ENCODE measurements at regions not wholly inside any gene's neighbourhood (a gene's known extent, or its start where the extent isn't known, plus 50 kb on each side); places are given as distances from the start of the nearest gene placed in this dataset.

- Histone ChIP-seq H3K9ac (ENCODE audit: extremely low read depth, insufficient read length, low read length) (no peak overlapping the region), H2AFZ (ENCODE audit: low read length) (no peak overlapping the region), H3K23me2 (ENCODE audit: insufficient read length, low read depth, low read length, poor library complexity, severe bottlenecking) (no peaks in the 10 kb centered on the region), H3K14ac (ENCODE audit: insufficient read depth, low read length) (no peak overlapping the region), H3K4me1 (ENCODE audit: insufficient read depth, low read length) (no peaks in the 10 kb centered on the region), H4K5ac (ENCODE audit: insufficient read length, low read depth, low read length) (no peak overlapping the region), H2BK12ac (ENCODE audit: insufficient read length, low read depth, low read length) (no peak overlapping the region), H4K8ac (replicated peaks; ENCODE audit: insufficient read length, low read depth, low read length) (no peak overlapping the region), H3K23ac (ENCODE audit: insufficient read length, low read depth, low read length) (no peak overlapping the region), H4K20me1 (ENCODE audit: control insufficient read depth, insufficient read depth, insufficient read length) (no peaks in the 10 kb centered on the region), H3K79me1 (ENCODE audit: insufficient read depth, low read depth, low read length, poor library complexity, severe bottlenecking) (no peaks in the 10 kb centered on the region), H3K79me2 (ENCODE audit: insufficient read depth, low read length) (no peaks in the 10 kb centered on the region), H2BK5ac (ENCODE audit: insufficient read length, low read length) (no peak overlapping the region), H3K27me3 (ENCODE audit: insufficient read depth, low read length) (no peaks in the 10 kb centered on the region), H2BK120ac (ENCODE audit: low read depth, low read length, poor library complexity, severe bottlenecking) (no peak overlapping the region), H3K18ac (ENCODE audit: insufficient read length, low read depth, low read length) (no peak overlapping the region), H3K4ac (ENCODE audit: low read depth, low read length) (no peak overlapping the region), H3K56ac (ENCODE audit: insufficient read length, low read depth, low read length) (no peak overlapping the region), H2BK20ac (ENCODE audit: low read depth, low read length, poor library complexity, severe bottlenecking) (no peak overlapping the region), H2AK5ac (ENCODE audit: insufficient read length, low read length) (no peak overlapping the region), H3T11ph (ENCODE audit: low read length) (no peak overlapping the region), H4K91ac (ENCODE audit: insufficient read length, low read depth, low read length) (no peak overlapping the region), H3K27ac (ENCODE audit: insufficient read length, low read depth, low read length) (no peak overlapping the region), H2BK15ac (ENCODE audit: low read depth, low read length) (no peak overlapping the region), H3K4me2 (ENCODE audit: insufficient read depth, insufficient read length, low read length) (no peak overlapping the region), H3K9me3 (ENCODE audit: control insufficient read depth, low read depth, low read length) (no peaks in the 10 kb centered on the region)
- WGBS (ENCODE audit: extremely low coverage, insufficient read length, low lambda C conversion rate), result no CpG with 5 or more reads among the region's 7 CpGs
- peaks cover 19 to 22% of the 10 kb centered on the region in 2 experiments for H3K9me3 Mint-ChIP-seq
- DNase-seq, result no peak
- 0 out of 5 replicates have a peak overlapping the region, but pooled peaks of 1 of the 2 experiments have one; percentile 36 for H3K4me3 Mint-ChIP-seq
- H3K36me3 Mint-ChIP-seq (ENCODE audit: insufficient read depth in 1 of 3, low read depth in 3 of 3), result peaks cover 2 to 20% (median 7%) of the 10 kb centered on the region in 3 experiments; a peak in 6 of 7 replicates
- H3K4me1 Mint-ChIP-seq, result peaks cover 26 to 36% of the 10 kb centered on the region in 2 experiments
- TF ChIP-seq, protein P1, sequence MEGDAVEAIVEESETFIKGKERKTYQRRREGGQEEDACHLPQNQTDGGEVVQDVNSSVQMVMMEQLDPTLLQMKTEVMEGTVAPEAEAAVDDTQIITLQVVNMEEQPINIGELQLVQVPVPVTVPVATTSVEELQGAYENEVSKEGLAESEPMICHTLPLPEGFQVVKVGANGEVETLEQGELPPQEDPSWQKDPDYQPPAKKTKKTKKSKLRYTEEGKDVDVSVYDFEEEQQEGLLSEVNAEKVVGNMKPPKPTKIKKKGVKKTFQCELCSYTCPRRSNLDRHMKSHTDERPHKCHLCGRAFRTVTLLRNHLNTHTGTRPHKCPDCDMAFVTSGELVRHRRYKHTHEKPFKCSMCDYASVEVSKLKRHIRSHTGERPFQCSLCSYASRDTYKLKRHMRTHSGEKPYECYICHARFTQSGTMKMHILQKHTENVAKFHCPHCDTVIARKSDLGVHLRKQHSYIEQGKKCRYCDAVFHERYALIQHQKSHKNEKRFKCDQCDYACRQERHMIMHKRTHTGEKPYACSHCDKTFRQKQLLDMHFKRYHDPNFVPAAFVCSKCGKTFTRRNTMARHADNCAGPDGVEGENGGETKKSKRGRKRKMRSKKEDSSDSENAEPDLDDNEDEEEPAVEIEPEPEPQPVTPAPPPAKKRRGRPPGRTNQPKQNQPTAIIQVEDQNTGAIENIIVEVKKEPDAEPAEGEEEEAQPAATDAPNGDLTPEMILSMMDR (conservative IDR thresholded peaks at IDR 0.05), result peak; percentile 36; the same call in 2 of the 3 replicates
- H3K27me3 Mint-ChIP-seq (ENCODE audit: low read depth), result no peaks in the 10 kb centered on the region
- peak overlapping the region in 1 of 3 experiments; percentile 62; a peak in 1 of 7 replicates for H3K27ac Mint-ChIP-seq
These were observed 63.3 kb downstream of the CD24 start for GRCh38 chr6:106910999-106911949.

Measured in H9 (cell line).